ENCODE measurements at regions not wholly inside any gene's neighbourhood (a gene's known extent, or its start where the extent isn't known, plus 50 kb on each side); places are given as distances from the start of the nearest gene placed in this dataset.

DNA sequence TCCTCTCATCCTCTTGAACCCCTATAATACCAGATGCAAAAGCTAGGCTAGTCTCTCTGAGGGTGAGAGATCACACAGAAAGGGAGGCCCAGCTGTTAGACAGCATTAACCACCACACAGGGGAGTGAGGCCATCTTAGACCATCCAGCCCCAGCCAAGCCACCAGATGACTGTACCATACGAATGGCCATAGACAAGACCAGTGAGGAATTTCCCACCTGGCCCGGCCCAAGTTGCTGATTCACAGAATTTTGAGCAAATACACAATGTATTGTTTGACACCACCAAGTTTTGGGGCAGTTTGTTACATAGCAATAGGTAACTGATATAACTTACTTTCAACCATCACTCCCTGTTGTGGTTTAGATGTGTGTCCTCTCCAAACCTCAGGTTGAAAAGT is 98.2 kb upstream of the CTNNA2 start:
- TF ChIP-seq GATA2 (IDR thresholded peaks at IDR 0.05; ENCODE audit: low read depth, low read length) (no peak), GATA3 (IDR thresholded peaks at IDR 0.05; ENCODE audit: low read depth, low read length) (no peak)

Data from SH-SY5Y (cell line).